Dedifferentiated amniotic fluid mesenchymal stem cell (primary cell): ENCODE measurements at regions not wholly inside any gene's neighbourhood (a gene's known extent, or its start where the extent isn't known, plus 50 kb on each side); places are given as distances from the start of the nearest gene placed in this dataset.
"Not testable (repeated sequence)": the region's sequence is repeated elsewhere in the genome, so short reads cannot be mapped to it uniquely, and the experiment has no call there.

Source experiments
- DNase-seq: peaks from one replicate; pipeline ENCODE4 v3.0.0-alpha.2; 2016; ENCODE audit errors: extremely low spot score

DNA sequence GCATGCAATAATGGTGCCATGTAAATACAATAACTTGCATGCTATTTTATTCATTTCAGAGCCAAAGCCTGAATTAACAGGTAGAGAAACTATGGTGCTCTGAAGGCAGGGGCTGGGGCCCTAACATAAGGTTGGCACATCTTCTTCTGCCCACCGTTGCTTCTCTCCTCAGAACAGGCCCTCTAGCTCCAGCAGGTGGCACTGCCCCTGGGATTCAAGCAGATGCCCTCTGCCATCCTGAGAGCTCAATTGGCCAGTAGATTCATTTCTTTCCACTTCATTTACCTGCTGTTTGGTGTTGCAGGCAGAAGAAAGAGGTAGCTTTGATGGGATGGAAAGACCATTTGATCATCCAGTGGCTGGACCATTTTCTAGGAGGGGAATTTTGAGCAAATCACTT is 130.5 kb downstream of the FOXB1 start:
- no peak for DNase-seq

- DNase-seq: no peak
Measured at GRCh38 chr15:60135961-60136360, 131.8 kb downstream of the FOXB1 start.

GRCh38 chr15:60137711-60138396 is 133.7 kb downstream of the FOXB1 start:
- DNase-seq: no peak

DNA sequence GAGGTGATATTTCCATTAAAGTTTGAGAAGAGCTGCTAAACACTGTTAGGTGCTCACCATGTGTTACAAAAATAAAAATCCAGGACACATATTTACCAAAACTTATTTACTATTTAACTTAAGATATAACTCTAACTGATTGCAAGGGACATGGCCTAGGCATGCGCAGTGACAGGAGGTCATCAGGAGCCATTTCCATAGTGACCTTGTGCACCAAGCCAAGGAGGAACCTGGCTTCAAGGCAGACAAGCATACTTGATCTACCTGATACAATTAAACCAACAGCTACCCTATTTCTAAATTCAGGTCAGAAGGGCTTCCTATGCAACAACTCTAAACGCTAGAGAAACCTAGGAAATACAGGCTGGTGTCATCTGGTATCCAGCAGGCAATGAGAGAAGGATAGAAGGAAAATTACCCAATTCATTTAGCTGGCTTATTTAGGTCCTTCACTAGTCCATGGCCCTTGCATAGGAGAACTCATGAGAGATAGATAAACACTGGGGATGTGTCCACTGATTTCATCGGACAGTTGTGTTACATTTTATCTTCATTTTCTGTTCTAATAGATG is 134.4 kb downstream of the FOXB1 start:
- DNase-seq: no peak

DNA sequence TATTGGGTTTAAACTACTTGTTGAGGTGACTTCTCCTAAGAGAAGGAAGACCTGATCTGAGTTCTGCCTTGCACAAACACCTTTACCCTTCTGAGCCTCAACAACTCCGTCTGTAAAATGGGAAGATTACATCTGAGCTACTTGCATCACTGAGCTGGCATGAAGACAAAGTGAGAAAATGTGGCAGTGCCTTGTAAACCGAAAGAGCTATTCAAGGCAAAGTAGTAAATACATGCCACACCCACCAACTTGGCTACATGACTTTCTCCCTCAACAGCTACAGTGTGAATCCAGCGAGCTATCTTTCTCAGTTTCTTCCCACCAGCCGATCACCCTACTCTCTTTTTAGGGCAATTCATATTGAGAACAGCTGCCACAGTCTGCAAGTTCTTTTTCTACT is 148.3 kb downstream of the FOXB1 start:
- DNase-seq: no peak

- no peak for DNase-seq
Measured at GRCh38 chr15:60154764-60155325, 150.7 kb downstream of the FOXB1 start.

DNA sequence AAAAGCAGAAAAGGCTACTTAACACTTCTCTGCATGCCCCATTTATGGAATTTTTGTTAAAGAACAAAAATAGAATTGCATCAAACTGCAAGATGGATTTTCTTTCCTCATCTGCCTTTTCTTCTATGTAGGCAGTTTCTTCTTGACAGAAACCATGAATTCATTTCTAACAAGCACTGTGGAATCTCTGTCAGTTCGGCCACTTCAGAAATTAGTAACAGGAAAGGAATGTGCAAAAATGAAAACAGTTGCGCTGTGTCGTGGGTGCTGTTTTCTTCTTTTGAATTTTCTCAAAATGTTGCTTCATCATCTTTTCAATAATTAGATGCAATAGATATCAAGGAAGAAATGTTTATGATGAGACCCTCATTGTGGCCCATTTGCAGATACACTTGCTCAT is 151.6 kb downstream of the FOXB1 start:
- DNase-seq: peak; percentile 37

GRCh38 chr15:60160909-60161308 is 156.8 kb downstream of the FOXB1 start:
- no peak for DNase-seq

GRCh38 chr15:60161704-60162103 is 157.6 kb downstream of the FOXB1 start:
- DNase-seq: no peak

GRCh38 chr15:60162251-60162967 is 158.3 kb downstream of the FOXB1 start:
- DNase-seq: no peak

- DNase-seq: no peak
Measured at GRCh38 chr15:60162968-60163355, 158.9 kb downstream of the FOXB1 start.

- no peak for DNase-seq
Measured at GRCh38 chr15:60165111-60165510, 161.0 kb downstream of the FOXB1 start.

DNA sequence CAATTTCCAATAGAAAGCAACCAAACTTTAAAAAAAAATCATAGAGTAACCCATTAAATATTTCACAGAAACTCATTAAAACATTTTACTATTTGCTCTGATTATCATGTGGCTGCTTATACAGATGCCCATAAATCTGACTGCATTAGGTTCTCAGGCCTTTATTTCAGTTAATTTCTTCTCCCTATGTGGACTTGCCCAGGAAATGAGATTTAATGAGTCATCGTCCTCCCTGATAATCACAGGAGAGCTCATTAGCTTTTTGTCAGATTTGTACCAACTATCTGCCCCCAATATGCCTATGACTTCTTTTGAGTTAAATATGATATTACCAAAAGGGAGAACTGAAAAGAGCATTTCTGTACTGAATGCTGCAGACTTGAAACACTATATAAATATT is 168.0 kb downstream of the FOXB1 start:
- DNase-seq: no peak

DNA sequence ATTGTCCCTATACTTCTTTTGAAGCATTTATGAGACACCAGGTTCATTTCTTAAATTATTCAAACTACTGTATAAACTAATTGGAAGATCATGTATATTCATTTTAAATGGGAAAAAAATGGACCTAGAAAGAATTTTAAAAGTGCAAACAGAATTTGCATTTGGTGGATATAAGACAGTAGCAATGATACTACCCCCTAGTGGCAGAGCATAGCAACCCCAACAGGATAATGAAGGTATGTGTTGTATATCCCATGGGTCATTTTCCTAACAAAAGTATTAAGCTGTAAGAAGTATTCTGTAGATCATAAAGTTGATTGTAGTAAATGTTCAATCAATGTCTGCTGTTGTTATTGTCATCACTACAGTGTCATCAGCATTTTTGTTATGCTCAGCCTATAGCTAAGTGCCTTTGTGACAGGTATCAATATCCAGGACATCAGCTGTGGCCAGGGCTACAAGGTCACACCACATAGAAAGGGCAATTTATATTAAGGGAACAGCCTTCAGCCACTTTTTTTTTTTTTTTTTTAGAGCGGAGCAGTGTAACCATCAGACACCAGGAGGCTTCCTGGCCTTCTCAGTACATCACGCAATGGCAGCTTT is 175.8 kb downstream of the FOXB1 start:
- peak; percentile 43 for DNase-seq

- DNase-seq: not testable (repeated sequence)
Measured at GRCh38 chr15:60181957-60182356, 177.8 kb downstream of the FOXB1 start.

DNA sequence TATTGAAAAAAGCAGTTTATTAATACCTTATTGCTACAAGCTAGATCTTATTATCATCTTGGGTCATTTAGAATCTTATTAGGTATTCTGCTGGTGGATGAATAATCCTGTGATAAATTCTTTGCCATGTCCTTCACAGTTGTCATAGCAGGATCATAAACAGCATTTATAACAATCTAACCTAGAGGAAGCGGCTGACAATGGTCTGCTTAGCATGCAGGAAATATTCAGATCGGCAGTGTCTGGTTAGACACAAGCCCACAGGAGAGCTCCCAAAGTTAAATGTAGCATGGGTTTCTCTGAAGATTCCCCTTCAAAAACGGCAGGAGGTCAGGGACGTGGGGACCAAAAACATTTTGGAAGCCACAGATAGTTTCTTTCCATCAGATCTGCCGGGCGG is 179.3 kb downstream of the FOXB1 start:
- DNase-seq: no peak

- no peak for DNase-seq
Measured at GRCh38 chr15:60184579-60184978, 180.5 kb downstream of the FOXB1 start.

DNA sequence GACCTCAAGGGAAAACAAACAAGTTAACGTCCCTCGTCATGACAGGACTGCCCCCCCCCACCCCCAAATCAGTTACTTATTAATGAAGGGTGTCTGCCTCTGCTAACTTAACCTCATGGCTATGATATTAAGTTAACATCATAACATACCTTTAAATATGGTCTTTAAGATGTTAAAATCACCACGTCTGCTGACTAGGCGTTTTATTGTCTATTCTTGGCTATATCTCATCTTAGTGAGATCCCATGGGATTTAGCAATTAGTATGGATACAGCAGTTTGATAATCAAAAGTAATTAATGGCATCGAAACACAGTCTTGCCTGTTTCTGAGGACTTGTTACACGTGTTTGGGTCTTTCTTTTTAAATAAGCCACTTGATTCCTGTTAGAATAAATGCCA is 186.9 kb downstream of the FOXB1 start:
- no peak for DNase-seq

DNA sequence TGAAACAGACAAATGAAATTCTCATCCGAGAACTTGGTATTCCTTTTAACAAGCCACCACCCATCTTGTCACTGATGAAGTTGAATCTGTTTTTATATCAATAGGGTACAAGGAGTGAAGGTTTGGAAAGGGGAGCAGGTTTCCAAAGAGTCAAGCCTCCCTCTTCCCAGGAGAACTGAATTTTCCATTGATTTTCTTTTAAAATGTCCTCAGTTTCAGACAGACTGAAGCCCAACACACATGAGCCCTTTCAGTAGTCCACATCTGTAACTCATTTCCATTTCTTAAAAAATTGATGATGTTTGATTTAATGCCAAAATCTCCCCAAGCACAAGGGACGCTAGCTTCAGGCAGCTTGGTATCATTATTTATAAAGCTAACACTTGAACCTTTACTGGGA is 187.7 kb downstream of the FOXB1 start:
- DNase-seq: no peak

DNA sequence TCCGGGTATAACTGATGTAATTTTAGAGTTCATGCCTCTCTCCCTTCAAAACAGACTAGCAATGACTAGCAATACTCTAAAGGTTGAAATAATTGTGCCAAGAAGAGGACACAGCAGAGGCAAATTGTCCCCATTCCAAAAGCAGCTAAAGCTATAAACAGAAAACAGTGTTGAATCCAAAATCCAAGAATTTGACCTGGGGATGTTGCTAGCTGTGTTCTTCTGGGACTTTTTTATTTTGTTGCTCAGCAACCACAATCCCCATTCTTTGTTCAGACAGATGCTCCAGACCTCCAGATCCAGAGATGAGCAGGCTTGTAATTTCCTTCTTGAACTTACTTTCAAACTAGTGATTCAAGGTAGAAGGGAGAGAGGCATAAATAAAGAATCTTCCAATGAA is 191.5 kb downstream of the FOXB1 start:
- no peak for DNase-seq

- no peak for DNase-seq
Measured at GRCh38 chr15:60204131-60204885, 193.5 kb downstream of the ANXA2 start.

DNA sequence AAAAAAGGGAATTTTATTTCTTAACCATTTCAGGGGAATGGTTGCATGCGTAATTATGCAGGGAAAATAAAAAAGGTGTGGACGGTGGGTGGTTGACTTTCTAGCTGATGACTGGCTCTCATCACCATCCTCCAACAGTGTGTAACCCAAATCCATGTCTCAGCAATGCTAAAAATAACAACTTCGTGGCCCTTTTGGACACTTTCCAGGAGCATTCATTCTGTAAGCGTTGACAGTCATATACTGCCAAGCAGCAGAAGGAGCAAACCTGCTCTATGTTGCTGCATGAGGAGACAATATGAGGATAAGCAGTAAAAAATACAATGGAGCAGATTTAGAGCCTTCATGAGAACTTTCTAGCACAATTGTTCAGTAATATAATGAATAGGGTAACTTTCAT is 189.1 kb downstream of the ANXA2 start:
- DNase-seq: no peak
